Stimulated activated CD4-positive, alpha-beta T cell treated with anti-CD3 and anti-CD28 coated beads, Interleukin-1b, Interleukin-23, amount 100 ng/mL, for 48 hours (primary cell): ENCODE measurements at regions not wholly inside any gene's neighbourhood (a gene's known extent, or its start where the extent isn't known, plus 50 kb on each side); places are given as distances from the start of the nearest gene placed in this dataset.

Experiments
- DNase-seq: peaks from one replicate; pipeline ENCODE4 v3.0.0-alpha.2; 2020

GRCh38 chr13:80121038-80121437 is 219.9 kb downstream of the SPRY2 start:
- no peak for DNase-seq

DNA sequence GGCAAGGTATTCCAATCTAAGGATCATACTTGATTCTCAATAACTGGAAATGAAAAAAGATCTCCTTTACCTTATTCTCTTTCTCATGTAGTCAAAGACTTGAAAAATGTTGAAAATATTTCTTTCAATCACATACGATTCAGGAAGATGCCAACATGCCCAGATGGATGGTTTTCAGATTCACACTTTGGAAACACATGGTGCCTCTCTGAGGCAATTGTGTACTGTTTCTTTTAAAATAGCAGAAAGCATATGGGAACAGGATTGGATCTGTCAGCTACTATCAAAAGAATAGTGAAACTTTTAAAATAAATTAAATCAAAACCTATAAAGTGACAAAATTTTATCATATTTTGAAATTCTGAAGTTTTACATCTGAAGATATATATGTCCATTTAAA is 222.4 kb downstream of the SPRY2 start:
- DNase-seq = no peak

DNA sequence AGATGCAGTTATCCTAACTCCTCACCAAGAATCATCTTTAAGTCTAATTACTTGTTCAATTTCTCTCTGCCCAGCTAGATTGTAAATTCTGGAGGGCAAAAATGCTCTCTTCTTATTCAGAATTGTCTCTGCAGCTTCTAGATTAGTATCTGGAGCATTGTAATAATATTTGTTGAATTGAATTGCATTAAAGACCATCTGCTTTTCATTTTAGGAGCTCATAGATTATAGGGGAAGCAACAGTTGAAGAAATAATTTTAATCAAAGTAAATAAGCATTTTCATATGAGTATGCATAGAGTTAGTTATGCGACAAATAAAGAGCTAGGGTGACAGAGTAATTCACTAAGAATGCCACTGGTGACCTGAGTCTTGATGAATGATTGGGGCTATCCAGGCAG is 222.8 kb downstream of the SPRY2 start:
- no peak for DNase-seq

- no peak for DNase-seq
Observed at GRCh38 chr13:80117515-80117914, 223.4 kb downstream of the SPRY2 start.

- DNase-seq = no peak
Observed at GRCh38 chr13:80116107-80116506, 224.8 kb downstream of the SPRY2 start.

DNA sequence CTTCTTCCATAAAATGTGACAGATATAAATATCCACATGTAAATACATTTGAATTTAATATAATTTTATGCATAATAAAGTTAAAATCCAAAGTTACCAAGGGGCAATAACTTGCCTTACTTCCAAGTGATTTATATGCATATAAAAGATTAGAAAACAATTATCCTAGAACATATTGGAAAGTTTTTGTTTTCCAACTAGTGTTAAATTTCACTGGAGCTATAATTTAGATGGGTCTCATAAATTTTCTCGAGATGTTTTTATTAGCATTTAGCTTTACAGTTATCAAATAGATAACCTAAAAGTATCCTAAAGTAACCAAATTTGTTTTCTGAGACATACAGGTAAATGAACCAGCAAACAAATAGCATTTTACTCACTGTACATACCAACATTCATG is 225.3 kb downstream of the SPRY2 start:
- DNase-seq = no peak

DNA sequence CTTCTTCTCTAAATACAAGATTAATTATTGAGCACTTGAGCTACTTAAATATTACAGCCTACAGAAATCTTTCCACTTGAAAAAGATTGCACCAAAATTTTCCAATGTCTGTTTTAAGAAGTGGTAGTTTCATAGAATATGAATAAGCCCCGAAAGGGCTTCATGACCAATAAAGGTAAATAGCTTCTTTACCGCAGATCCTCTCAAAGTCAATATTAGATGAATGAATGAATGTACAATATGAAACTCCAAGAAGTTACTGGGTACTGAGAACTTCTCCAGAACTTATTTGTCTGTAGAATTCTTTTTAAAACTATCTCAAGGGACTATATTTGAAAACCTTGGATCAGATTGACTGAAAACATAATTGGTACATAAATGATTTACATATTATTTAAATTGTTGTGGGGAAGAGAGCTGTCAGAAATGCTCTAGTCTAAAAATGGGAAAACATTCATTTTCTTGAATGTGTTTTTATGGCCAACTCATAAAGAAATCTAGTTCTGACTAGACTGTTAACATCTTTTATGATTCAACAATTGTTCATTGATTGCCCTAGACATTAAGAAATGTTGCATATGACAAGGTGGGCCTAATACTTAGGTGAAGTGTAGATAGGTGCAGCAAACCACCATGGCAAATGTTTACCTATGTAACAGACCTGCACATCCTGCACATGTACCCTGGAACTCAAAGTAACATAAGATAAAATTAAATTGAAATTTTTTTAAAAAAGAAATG is 227.0 kb downstream of the SPRY2 start:
- DNase-seq = no peak

- no peak for DNase-seq
Observed at GRCh38 chr13:80109303-80109702, 231.6 kb downstream of the SPRY2 start.

DNA sequence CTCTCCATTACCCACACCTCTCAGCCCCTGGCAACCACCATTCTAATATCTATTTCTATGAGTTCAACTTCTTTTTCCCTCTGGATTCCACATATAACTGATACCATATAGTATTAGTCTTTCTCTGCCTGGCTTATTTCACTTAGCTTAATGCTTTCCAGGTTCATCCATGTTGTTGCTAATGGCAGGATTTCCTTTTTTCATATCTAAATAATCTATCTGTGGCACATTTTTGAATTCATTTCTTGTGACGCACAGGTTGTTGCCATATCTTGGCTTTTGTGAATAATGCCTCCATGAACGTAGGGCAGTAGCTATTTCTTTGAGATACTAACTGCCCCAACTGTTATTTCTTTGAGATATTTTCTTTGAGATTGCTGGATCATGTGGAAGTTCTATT is 235.6 kb downstream of the SPRY2 start:
- no peak for DNase-seq

DNA sequence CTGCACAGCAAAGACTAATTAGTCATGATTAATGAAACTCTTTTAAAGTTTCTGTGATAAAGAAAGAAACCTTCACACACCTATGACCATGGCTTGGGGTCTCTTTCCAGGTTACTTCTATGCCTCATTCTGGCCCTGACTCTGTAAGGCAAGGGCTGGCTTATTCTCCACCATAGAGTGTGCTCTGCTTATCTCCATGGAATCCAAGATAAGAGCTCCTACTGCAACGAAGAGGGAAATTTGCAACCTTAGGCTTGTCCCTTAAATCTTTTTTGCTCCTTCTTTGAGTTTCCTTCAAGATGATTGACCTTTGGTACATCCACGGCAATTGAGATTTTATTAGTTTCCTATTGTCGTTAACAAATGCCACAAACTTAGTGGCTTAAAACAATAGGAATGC is 239.9 kb downstream of the SPRY2 start:
- DNase-seq = no peak

- no peak for DNase-seq
Observed at GRCh38 chr13:80100636-80101035, 240.3 kb downstream of the SPRY2 start.

GRCh38 chr13:80097561-80097960 is 243.4 kb downstream of the SPRY2 start:
- DNase-seq = no peak

- no peak for DNase-seq
Observed at GRCh38 chr13:80096383-80096782, 244.5 kb downstream of the SPRY2 start.

- no peak for DNase-seq
Observed at GRCh38 chr13:80094526-80094925, 246.4 kb downstream of the SPRY2 start.

- no peak for DNase-seq
Observed at GRCh38 chr13:80093888-80094287, 247.0 kb downstream of the SPRY2 start.

DNA sequence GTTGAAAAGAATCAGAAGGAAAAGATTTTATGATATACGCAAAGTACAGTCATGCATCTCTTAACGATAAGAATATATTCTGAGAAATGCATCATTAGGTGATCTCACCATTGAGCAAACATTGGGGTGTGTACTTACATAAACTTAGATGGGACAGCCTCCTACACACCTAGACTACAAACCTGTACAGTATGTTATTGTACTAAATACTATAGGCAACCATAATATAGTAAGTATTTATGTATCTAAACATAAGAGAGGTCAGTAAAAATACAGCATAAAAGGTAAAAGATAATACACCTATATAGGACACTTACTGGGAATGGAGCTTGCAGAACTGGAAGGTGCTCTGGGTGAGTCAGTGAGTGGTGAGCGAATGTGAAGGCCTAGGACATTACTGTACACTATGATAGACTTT is 254.6 kb downstream of the SPRY2 start:
- DNase-seq = no peak

GRCh38 chr13:80083853-80084676 is 256.9 kb downstream of the SPRY2 start:
- DNase-seq = no peak

- no peak for DNase-seq
Observed at GRCh38 chr13:80083081-80083852, 257.7 kb downstream of the SPRY2 start.

- DNase-seq = no peak
Observed at GRCh38 chr13:80082396-80083080, 258.4 kb downstream of the SPRY2 start.

GRCh38 chr13:80074811-80075210 is 266.1 kb downstream of the SPRY2 start:
- DNase-seq = no peak

DNA sequence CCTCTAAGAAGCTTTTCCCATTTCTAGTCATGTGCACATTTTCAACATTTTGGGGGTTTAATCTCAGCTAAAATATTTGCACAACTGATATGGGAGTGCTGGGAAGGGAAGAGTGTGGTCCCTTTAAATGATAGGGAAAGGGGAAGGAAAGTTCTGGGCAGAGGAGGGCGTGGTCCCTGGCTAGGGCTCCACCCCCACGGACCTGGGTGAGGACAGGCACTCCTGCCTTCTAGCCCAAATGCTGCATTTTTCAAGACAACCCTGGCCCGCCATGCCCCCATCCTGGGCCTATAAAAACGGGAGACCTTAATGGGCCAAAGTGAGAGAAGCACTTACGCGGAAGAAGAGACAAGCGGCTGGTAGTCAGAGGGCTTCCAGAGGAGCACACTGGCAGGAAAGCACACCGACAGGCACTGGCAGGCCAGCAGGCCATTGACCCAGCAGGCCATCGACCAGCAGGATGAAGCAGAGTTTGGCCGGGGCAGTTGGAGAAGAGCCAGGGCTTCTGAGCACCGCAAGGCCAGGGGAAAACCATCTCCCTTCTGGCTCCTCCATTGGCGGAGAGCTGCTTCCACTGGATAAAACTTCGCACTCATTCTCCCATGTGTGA is 266.7 kb downstream of the SPRY2 start:
- no peak for DNase-seq

GRCh38 chr13:80072231-80072630 is 268.7 kb downstream of the SPRY2 start:
- DNase-seq = no peak
